ENCODE measurements at regions not wholly inside any gene's neighbourhood (a gene's known extent, or its start where the extent isn't known, plus 50 kb on each side); places are given as distances from the start of the nearest gene placed in this dataset.

DNA sequence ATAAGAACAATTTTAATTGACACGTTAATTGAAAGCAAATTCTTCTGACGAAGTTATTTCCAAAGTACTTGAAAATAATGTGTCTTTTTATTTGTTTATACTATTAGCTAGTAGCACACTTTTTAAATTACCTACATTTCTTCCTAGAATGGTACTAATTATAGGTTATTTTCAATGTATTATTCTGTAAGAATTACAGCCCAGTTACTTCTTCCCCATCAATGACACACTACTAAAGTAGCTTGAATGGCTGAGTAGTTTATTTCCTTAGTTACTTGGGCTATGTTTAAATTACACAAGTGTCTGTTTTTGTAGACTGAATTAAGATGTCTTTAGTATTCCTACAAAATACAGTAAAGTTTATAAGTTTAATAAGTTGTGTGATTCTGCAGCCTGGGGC is 217.6 kb upstream of the IL12A start:
- intact Hi-C loops (cut with micrococcal nuclease) = no loop called here
- Histone ChIP-seq H3K27me3 (ENCODE audit: insufficient read depth, low read length) (no peaks in the 10 kb centered on the region), H3K27ac (ENCODE audit: low read depth, low read length) (no peak overlapping the region), H4K20me1 (ENCODE audit: insufficient read depth) (no peaks in the 10 kb centered on the region), H3K9me2 (ENCODE audit: insufficient read depth) (no peaks in the 10 kb centered on the region), H3K4me1 (ENCODE audit: control insufficient read depth in 1 of 2, insufficient read depth in 2 of 2, low read length in 2 of 2) (peaks cover 25 to 32% of the 10 kb centered on the region in 2 experiments), H3K4me3 (replicated peaks in 1 of 2; ENCODE audit: low read depth in 1 of 2, low read length in 2 of 2) (no peak overlapping the region), H3K79me2 (ENCODE audit: insufficient read depth, low read length) (peaks cover 56% of the 10 kb centered on the region), H3K9me3 (ENCODE audit: control insufficient read depth in 1 of 2, insufficient read depth in 1 of 2, low read depth in 1 of 2, low read length in 2 of 2) (no peaks in the 10 kb centered on the region), H3K9ac (ENCODE audit: low read length) (no peak overlapping the region), H3K4me2 (ENCODE audit: low read length) (no peak overlapping the region), H3K36me3 (ENCODE audit: control insufficient read depth in 1 of 2, insufficient read depth in 2 of 2, low read length in 2 of 2) (no peaks in the 10 kb centered on the region; a peak in 1 of 4 replicates), H2AFZ (ENCODE audit: low read depth, low read length, poor library complexity, severe bottlenecking) (no peak overlapping the region)
- no TSS peak for BruUV-seq (replicated peaks)
- RAD21 ChIA-PET (ENCODE audit: low non-redundant PET in 1 of 2, low total read pairs in 2 of 2, uncharacterized antibody in 2 of 2, unreplicated experiment in 2 of 2) = no interaction called here
- ATAC-seq (no peak), DNase-seq (ENCODE audit: low read depth, low spot score) (no peak)
- CTCF ChIA-PET = interaction anchor here (1.9 kb wide), 1 partner anchor 11 kb away, joined by 5 read pairs; no protein-coding TSS in a partner anchor
- no peak for TF ChIP-seq JUND (IDR thresholded peaks at IDR 0.05)
- no peak for TF ChIP-seq ZFX (IDR thresholded peaks at IDR 0.05)
- no peak for TF ChIP-seq FOSL1 (IDR thresholded peaks at IDR 0.05; ENCODE audit: low read depth)
- no peak for TF ChIP-seq CBX3 (IDR thresholded peaks at IDR 0.05; ENCODE audit: low read depth)
- TF ChIP-seq, protein P1, sequence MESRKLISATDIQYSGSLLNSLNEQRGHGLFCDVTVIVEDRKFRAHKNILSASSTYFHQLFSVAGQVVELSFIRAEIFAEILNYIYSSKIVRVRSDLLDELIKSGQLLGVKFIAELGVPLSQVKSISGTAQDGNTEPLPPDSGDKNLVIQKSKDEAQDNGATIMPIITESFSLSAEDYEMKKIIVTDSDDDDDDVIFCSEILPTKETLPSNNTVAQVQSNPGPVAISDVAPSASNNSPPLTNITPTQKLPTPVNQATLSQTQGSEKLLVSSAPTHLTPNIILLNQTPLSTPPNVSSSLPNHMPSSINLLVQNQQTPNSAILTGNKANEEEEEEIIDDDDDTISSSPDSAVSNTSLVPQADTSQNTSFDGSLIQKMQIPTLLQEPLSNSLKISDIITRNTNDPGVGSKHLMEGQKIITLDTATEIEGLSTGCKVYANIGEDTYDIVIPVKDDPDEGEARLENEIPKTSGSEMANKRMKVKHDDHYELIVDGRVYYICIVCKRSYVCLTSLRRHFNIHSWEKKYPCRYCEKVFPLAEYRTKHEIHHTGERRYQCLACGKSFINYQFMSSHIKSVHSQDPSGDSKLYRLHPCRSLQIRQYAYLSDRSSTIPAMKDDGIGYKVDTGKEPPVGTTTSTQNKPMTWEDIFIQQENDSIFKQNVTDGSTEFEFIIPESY (IDR thresholded peaks at IDR 0.05; ENCODE audit: extremely low read depth, insufficient replicate concordance, low read length) = no peak
- no peak for TF ChIP-seq SP1 (IDR thresholded peaks at IDR 0.05; ENCODE audit: low read depth)
- TF ChIP-seq CEBPB (IDR thresholded peaks at IDR 0.05; ENCODE audit: low read depth) = no peak
- TF ChIP-seq, protein P2, sequence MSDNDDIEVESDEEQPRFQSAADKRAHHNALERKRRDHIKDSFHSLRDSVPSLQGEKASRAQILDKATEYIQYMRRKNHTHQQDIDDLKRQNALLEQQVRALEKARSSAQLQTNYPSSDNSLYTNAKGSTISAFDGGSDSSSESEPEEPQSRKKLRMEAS (IDR thresholded peaks at IDR 0.05) = no peak
- TF ChIP-seq, protein P3, sequence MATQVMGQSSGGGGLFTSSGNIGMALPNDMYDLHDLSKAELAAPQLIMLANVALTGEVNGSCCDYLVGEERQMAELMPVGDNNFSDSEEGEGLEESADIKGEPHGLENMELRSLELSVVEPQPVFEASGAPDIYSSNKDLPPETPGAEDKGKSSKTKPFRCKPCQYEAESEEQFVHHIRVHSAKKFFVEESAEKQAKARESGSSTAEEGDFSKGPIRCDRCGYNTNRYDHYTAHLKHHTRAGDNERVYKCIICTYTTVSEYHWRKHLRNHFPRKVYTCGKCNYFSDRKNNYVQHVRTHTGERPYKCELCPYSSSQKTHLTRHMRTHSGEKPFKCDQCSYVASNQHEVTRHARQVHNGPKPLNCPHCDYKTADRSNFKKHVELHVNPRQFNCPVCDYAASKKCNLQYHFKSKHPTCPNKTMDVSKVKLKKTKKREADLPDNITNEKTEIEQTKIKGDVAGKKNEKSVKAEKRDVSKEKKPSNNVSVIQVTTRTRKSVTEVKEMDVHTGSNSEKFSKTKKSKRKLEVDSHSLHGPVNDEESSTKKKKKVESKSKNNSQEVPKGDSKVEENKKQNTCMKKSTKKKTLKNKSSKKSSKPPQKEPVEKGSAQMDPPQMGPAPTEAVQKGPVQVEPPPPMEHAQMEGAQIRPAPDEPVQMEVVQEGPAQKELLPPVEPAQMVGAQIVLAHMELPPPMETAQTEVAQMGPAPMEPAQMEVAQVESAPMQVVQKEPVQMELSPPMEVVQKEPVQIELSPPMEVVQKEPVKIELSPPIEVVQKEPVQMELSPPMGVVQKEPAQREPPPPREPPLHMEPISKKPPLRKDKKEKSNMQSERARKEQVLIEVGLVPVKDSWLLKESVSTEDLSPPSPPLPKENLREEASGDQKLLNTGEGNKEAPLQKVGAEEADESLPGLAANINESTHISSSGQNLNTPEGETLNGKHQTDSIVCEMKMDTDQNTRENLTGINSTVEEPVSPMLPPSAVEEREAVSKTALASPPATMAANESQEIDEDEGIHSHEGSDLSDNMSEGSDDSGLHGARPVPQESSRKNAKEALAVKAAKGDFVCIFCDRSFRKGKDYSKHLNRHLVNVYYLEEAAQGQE (IDR thresholded peaks at IDR 0.05; ENCODE audit: low read depth) = no peak
- POLR2A ChIA-PET = no interaction called here

All from HCT116 (cell line).